ENCODE measurements at regions not wholly inside any gene's neighbourhood (a gene's known extent, or its start where the extent isn't known, plus 50 kb on each side); places are given as distances from the start of the nearest gene placed in this dataset.

DNA sequence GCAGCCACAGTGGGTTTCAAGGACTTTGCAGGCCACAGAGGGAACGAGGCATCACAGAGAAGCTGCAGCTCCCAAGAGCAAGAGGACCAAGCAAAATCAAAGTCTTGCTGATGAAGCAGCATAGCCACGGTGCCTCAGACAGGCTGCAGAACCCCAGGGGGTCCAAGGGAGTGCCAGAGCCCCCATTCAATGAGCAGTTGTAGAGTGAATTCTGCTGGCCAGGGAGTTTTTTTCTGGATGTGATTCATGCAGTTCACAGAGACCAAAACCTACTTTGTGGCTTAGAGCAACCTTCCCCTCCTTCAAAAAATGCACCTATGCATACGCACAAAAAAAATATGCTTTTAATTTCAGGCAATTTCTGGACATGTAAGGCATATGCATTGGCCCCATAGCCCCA is 409.0 kb downstream of the VPS13C start:
- H3K27me3 ChIP-seq: no peaks in the 10 kb centered on the region
- no peak overlapping the region for H3K4me3 ChIP-seq (ENCODE audit: low read depth, low read length)
- TF ChIP-seq, protein P1, sequence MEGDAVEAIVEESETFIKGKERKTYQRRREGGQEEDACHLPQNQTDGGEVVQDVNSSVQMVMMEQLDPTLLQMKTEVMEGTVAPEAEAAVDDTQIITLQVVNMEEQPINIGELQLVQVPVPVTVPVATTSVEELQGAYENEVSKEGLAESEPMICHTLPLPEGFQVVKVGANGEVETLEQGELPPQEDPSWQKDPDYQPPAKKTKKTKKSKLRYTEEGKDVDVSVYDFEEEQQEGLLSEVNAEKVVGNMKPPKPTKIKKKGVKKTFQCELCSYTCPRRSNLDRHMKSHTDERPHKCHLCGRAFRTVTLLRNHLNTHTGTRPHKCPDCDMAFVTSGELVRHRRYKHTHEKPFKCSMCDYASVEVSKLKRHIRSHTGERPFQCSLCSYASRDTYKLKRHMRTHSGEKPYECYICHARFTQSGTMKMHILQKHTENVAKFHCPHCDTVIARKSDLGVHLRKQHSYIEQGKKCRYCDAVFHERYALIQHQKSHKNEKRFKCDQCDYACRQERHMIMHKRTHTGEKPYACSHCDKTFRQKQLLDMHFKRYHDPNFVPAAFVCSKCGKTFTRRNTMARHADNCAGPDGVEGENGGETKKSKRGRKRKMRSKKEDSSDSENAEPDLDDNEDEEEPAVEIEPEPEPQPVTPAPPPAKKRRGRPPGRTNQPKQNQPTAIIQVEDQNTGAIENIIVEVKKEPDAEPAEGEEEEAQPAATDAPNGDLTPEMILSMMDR (IDR thresholded peaks at IDR 0.05; ENCODE audit: low read depth, low read length): no peak
- no peaks in the 10 kb centered on the region for H3K4me1 ChIP-seq
- DNase-seq: no peak
- no peaks in the 10 kb centered on the region for H3K9me3 ChIP-seq
- H3K36me3 ChIP-seq: no peaks in the 10 kb centered on the region

DNA sequence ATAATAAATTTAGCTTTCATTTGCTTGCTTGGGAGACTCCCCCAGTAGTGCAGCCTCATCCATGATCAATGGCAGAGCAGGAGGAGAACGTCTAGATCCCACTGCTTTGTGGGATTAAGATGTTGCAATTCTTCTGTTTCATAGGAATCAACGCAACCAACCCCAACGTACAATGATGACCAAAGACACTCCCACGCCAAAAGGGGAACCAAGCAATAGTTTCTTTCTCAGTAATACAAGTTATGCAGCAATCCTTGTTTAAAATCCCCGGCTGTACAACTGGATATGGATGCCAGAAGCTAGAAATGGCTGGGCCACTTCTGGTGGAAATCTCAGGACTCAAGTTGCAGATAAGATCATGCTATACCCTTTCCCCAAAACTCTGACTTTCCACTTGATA is 411.2 kb downstream of the VPS13C start:
- no peaks in the 10 kb centered on the region for H3K27me3 ChIP-seq
- no peaks in the 10 kb centered on the region for H3K4me1 ChIP-seq
- H3K4me3 ChIP-seq (ENCODE audit: low read depth, low read length): no peak overlapping the region
- DNase-seq: no peak
- TF ChIP-seq, protein P1 (IDR thresholded peaks at IDR 0.05; ENCODE audit: low read depth, low read length): no peak
- no peaks in the 10 kb centered on the region for H3K9me3 ChIP-seq
- H3K36me3 ChIP-seq: no peaks in the 10 kb centered on the region

DNA sequence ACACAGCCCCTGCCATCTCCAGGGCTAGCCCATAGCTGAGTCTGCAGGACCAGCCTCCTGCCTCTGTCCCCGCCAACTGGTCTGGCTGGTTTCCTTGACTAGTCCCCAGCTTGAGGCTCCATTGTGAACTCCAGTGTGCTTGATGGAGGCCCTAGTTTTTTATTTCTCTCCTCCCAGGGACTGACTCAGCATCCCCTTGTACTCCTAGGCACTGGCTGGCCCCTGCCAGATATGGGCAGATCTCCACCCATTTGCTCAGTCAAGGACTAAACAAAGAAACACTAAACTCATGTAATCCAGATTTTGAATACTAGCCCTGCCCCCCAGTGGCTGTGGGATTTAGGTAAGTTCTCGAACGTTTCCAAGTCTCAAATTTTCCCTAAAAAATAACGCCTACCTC is 415.4 kb upstream of the RORA start:
- TF ChIP-seq, protein P1 (IDR thresholded peaks at IDR 0.05; ENCODE audit: low read depth, low read length): peak; percentile 13
- DNase-seq: no peak
- Histone ChIP-seq H3K27me3 (no peaks in the 10 kb centered on the region), H3K36me3 (no peaks in the 10 kb centered on the region), H3K4me1 (peaks cover 13% of the 10 kb centered on the region), H3K4me3 (ENCODE audit: low read depth, low read length) (no peak overlapping the region), H3K9me3 (no peaks in the 10 kb centered on the region)

DNA sequence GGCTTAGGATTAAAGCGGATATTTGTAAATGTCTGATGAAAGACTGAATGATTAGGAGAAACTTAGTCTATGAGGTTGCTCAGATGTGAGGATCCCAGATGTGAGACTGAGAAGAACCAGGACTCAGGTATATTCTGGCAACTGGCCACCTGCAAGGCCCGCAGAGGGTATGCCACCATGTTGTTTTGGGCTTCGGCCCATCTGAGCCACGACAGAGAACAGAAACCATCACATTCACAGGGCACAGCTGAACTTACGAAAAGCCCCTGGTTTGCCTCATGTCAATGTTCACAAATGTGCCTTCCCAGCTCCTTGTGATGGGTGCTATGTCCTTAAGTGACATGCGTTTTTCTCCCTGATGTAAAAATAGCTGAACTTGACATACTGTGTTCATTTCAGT is 412.5 kb upstream of the RORA start:
- TF ChIP-seq, protein P1 (IDR thresholded peaks at IDR 0.05; ENCODE audit: low read depth, low read length): no peak
- Histone ChIP-seq H3K27me3 (no peaks in the 10 kb centered on the region), H3K9me3 (no peaks in the 10 kb centered on the region; the same call in 1 of the 2 replicates), H3K4me1 (peaks cover 13% of the 10 kb centered on the region), H3K4me3 (ENCODE audit: low read depth, low read length) (no peak overlapping the region), H3K36me3 (no peaks in the 10 kb centered on the region)
- DNase-seq: no peak

DNA sequence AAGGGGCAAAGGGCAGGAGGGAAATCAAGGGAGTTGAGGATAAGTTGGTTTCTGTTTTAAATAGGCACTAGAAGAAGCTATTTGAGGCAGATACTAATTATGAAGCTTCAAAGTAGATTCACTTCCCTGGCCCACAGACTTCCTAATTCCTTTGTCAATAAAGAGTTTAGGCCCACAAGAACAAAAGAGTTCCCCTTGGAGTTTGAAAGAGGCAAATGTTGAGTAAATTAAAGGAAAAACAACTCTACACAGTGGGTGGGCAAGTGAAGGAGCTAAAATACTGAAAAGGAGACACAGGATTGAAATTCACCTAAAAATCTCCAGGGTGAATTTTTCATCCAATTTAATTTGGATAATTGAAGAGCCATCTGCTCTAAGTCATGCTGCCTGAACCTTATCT is 411.7 kb upstream of the RORA start:
- Histone ChIP-seq H3K4me3 (ENCODE audit: low read depth, low read length) (no peak overlapping the region), H3K4me1 (peaks cover 13% of the 10 kb centered on the region), H3K27me3 (no peaks in the 10 kb centered on the region), H3K36me3 (no peaks in the 10 kb centered on the region), H3K9me3 (no peaks in the 10 kb centered on the region; the same call in 1 of the 2 replicates)
- TF ChIP-seq, protein P1 (IDR thresholded peaks at IDR 0.05; ENCODE audit: low read depth, low read length): no peak
- DNase-seq: no peak

DNA sequence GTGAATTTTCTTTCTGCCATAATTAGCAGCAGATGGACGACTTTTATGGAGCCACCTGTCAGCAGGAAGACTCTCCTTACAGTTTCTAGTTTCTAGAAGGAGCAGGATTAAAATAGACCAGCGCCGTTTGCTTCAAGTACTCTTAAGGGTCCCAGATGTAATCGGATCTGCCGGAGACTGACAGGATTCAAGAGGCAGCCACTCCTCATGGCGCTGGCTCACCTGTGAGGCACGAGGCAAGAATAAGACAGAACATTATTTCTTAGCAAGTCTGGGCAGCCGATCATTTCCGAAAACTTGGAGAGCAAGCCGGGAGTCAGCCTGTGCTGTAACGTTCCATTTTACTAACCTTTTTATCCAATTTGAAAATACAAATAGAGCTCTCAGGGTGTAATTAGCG is 410.4 kb upstream of the RORA start:
- no peak for DNase-seq
- Histone ChIP-seq H3K27me3 (no peaks in the 10 kb centered on the region), H3K4me1 (peaks cover 13% of the 10 kb centered on the region), H3K4me3 (ENCODE audit: low read depth, low read length) (no peak overlapping the region), H3K36me3 (no peaks in the 10 kb centered on the region), H3K9me3 (no peaks in the 10 kb centered on the region; the same call in 1 of the 2 replicates)
- TF ChIP-seq, protein P1 (IDR thresholded peaks at IDR 0.05; ENCODE audit: low read depth, low read length): no peak

Data from BE2C (cell line).